ENCODE measurements at regions not wholly inside any gene's neighbourhood (a gene's known extent, or its start where the extent isn't known, plus 50 kb on each side); places are given as distances from the start of the nearest gene placed in this dataset.
A peak's percentile ranks its signal among the peaks of the same experiment; 100 is the strongest.

GRCh38 chr17:69856946-69857345 lies 218.1 kb upstream of the KCNJ16 start:
- DNase-seq (ENCODE audit: extremely low read depth, low read depth): no peak
- TF ChIP-seq CTCF (IDR thresholded peaks at IDR 0.05; ENCODE audit: low read depth, low read length, missing control alignments): no peak

GRCh38 chr17:69857412-69857835 lies 217.6 kb upstream of the KCNJ16 start:
- peak; percentile 91 for DNase-seq (ENCODE audit: extremely low read depth, low read depth)
- no peak overlapping the region for H3K4me3 ChIP-seq (replicated peaks; ENCODE audit: low read depth, low read length)
- no peak for TF ChIP-seq CTCF (IDR thresholded peaks at IDR 0.05; ENCODE audit: low read depth, low read length, missing control alignments)

More at GRCh38 chr17:69856946-69857345, 218.1 kb upstream of the KCNJ16 start:
- no peak overlapping the region for H3K4me3 ChIP-seq (replicated peaks; ENCODE audit: low read depth, low read length)

DNA sequence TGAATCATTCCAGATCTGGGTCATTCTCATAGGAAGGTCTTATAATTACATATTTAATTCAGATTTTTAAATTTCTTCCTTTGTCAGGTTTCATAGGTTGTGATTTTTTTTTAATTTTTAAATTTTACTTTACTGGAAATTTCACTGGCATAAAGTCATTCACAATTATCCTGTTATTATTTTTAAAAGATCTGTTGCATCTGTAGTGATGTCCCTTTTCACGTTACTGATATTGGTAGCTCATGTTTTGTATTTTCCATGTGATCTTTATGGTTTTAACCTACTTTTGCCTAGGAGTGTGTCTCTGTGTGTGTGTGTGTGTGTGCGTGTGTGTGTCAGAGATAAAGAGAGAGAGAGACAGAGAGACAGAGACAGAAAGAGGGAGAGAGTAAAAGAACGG lies 216.6 kb upstream of the KCNJ16 start:
- no peak overlapping the region for H3K4me3 ChIP-seq (replicated peaks; ENCODE audit: low read depth, low read length)
- TF ChIP-seq CTCF (IDR thresholded peaks at IDR 0.05; ENCODE audit: low read depth, low read length, missing control alignments): no peak
- DNase-seq (ENCODE audit: extremely low read depth, low read depth): no peak

DNA sequence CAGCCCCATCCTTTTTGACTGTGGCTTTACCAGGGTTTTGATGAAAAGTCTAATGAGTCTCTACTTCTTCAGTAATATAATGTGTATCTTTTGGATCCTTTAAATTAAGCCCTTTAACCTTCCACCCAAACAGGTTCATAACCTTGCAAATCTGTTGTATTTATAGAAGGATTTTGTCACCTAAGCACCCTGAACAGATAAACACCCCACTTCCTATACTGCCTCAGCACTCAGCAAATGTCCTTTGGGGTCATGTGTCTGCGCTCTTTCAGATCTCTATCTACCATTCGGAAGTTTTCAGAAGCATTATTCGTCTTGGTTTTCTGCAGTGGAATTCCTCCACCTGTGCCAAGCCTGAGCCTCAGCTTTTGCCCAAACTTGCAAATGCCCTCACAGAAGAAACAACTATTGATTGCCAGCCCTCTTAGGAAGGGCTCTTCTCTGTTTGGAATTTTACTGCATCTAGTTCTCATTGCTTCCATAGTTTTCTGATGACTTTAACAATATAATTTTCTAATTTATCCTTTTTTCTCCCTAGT lies 214.8 kb upstream of the KCNJ16 start:
- no peak for TF ChIP-seq CTCF (IDR thresholded peaks at IDR 0.05; ENCODE audit: low read depth, low read length, missing control alignments)
- no peak overlapping the region for H3K4me3 ChIP-seq (replicated peaks; ENCODE audit: low read depth, low read length)
- no peak for DNase-seq (ENCODE audit: extremely low read depth, low read depth)

DNA sequence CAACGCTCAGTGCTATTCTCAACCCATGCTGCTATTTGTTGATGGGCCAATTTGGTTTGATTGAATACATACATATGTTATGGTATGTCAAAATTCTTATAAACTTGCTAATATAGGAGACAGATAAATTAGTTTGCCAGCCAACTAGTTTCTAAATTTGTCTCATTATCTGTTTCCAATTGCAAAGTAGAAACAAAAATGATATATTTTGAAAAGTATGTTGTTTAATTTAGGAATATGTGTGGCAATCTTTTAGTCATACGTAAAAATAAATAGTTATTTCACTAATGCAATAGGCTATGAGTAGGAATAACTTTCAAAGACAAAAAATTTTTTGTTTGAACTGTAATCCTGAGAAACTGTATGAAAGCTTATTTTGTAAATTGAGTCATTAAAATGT lies 210.6 kb upstream of the KCNJ16 start:
- no peak for TF ChIP-seq CTCF (IDR thresholded peaks at IDR 0.05; ENCODE audit: low read depth, low read length, missing control alignments)
- no peak overlapping the region for H3K4me3 ChIP-seq (replicated peaks; ENCODE audit: low read depth, low read length)
- DNase-seq (ENCODE audit: extremely low read depth, low read depth): no peak

- DNase-seq (ENCODE audit: extremely low read depth, low read depth): no peak
- TF ChIP-seq CTCF (IDR thresholded peaks at IDR 0.05; ENCODE audit: low read depth, low read length, missing control alignments): no peak
- no peak overlapping the region for H3K4me3 ChIP-seq (replicated peaks; ENCODE audit: low read depth, low read length)
Measured at GRCh38 chr17:69869667-69870066, 205.4 kb upstream of the KCNJ16 start.

DNA sequence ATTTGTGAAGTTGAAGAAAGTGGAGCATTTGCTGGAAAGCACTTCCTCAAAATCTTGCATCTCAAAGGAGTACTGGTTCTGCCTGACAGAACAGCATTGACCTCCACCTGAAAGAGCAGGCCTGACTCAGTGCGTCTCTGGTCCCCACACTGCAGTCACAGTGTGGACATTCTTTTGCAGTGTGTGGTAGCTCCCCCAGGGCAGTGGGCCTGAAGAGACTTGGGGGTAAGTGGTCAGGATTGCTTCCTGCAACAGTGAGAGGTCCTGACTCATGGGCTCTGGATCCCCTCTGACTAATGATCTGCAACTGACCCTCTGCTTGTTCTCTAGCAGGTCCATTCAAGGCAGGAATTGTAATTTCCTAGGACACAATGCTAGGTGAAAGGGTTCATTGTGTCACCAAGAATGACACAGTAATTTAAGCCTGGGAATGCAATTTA lies 204.9 kb upstream of the KCNJ16 start:
- TF ChIP-seq CTCF (IDR thresholded peaks at IDR 0.05; ENCODE audit: low read depth, low read length, missing control alignments): no peak
- H3K4me3 ChIP-seq (replicated peaks; ENCODE audit: low read depth, low read length): no peak overlapping the region
- DNase-seq (ENCODE audit: extremely low read depth, low read depth): peak; percentile 44

Measured in HFF-Myc (cell line).